IPS DF 6.9 (cell line): ENCODE measurements at regions not wholly inside any gene's neighbourhood (a gene's known extent, or its start where the extent isn't known, plus 50 kb on each side); places are given as distances from the start of the nearest gene placed in this dataset.

Experiments used
- DNase-seq: peaks from one replicate; pipeline ENCODE4 v3.0.0-alpha.2; 2013; ENCODE audit warnings: low read depth, low spot score
- H3K27ac ChIP-seq: one replicate; pipeline ENCODE4 v1.5.1; 2013; ENCODE audit warnings: low read length, control low read depth
- H3K27me3 ChIP-seq: 2 replicates; pipeline ENCODE4 v1.6.1; 2013; ENCODE audit warnings: mild to moderate bottlenecking, low read length; ENCODE audit not compliant: control insufficient read depth, insufficient read depth
- H3K36me3 ChIP-seq: 2 replicates; pipeline ENCODE4 v1.6.1; 2013; ENCODE audit warnings: low read length; ENCODE audit not compliant: control insufficient read depth, insufficient read depth
- H3K4me1 ChIP-seq: 2 replicates; pipeline ENCODE4 v1.6.1; 2013; ENCODE audit warnings: low read length; ENCODE audit not compliant: control insufficient read depth, insufficient read depth
- H3K4me3 ChIP-seq: 2 replicates; pipeline ENCODE4 v1.5.1; 2013; ENCODE audit warnings: mild to moderate bottlenecking, low read length
- H3K9me3 ChIP-seq: 2 replicates; pipeline ENCODE4 v1.6.1; 2013; ENCODE audit warnings: low read length, inconsistent platforms; ENCODE audit not compliant: control insufficient read depth, insufficient read depth
- WGBS: extraction: QIAGEN DNeasy Blood & Tissue Kit; methylation state at CpG from one replicate; pipeline ENCODE4 v1.1.7; 2013; ENCODE audit warnings: mixed read lengths, missing lambda C conversion rate; ENCODE audit not compliant: insufficient read length, insufficient coverage; 5-methylcytosine and 5-hydroxymethylcytosine counted together

GRCh38 chr20:9926007-9926406, 87.1 kb upstream of the PAK5 start:
- Histone ChIP-seq H3K4me3 (no peak overlapping the region), H3K9me3 (no peaks in the 10 kb centered on the region), H3K27me3 (no peaks in the 10 kb centered on the region), H3K27ac (no peak overlapping the region), H3K36me3 (no peaks in the 10 kb centered on the region), H3K4me1 (no peaks in the 10 kb centered on the region)
- no CpG with 5 or more reads among the region's 1 CpG for WGBS
- DNase-seq: no peak

- Histone ChIP-seq H3K27me3 (no peaks in the 10 kb centered on the region), H3K36me3 (no peaks in the 10 kb centered on the region), H3K9me3 (no peaks in the 10 kb centered on the region), H3K4me1 (no peaks in the 10 kb centered on the region), H3K27ac (no peak overlapping the region), H3K4me3 (no peak overlapping the region)
- no CpG with 5 or more reads among the region's 4 CpGs for WGBS
- no peak for DNase-seq
Observed at GRCh38 chr20:9923648-9924047, 84.8 kb upstream of the PAK5 start.

- H3K4me3 ChIP-seq: no peak overlapping the region
- WGBS: 100% methylated on average over 1 of the region's 2 CpGs
Observed at GRCh38 chr20:9920866-9921265, 82.0 kb upstream of the PAK5 start.

GRCh38 chr20:9919271-9920014, 80.6 kb upstream of the PAK5 start:
- no peaks in the 10 kb centered on the region for H3K27me3 ChIP-seq
- H3K27ac ChIP-seq: no peak overlapping the region
- WGBS: no CpG with 5 or more reads among the region's 5 CpGs
- no peaks in the 10 kb centered on the region for H3K4me1 ChIP-seq
- H3K9me3 ChIP-seq: no peaks in the 10 kb centered on the region
- DNase-seq: no peak
- H3K4me3 ChIP-seq: no peak overlapping the region
- no peaks in the 10 kb centered on the region for H3K36me3 ChIP-seq

More at GRCh38 chr20:9920866-9921265, 82.0 kb upstream of the PAK5 start:
- no peaks in the 10 kb centered on the region for H3K36me3 ChIP-seq
- H3K9me3 ChIP-seq: no peaks in the 10 kb centered on the region
- H3K27me3 ChIP-seq: no peaks in the 10 kb centered on the region
- no peaks in the 10 kb centered on the region for H3K4me1 ChIP-seq
- H3K27ac ChIP-seq: no peak overlapping the region
- DNase-seq: no peak

GRCh38 chr20:9918348-9918747, 79.5 kb upstream of the PAK5 start:
- no peaks in the 10 kb centered on the region for H3K9me3 ChIP-seq
- DNase-seq: no peak
- no peaks in the 10 kb centered on the region for H3K4me1 ChIP-seq
- no peaks in the 10 kb centered on the region for H3K27me3 ChIP-seq
- no peak overlapping the region for H3K27ac ChIP-seq
- H3K36me3 ChIP-seq: no peaks in the 10 kb centered on the region
- no CpG with 5 or more reads among the region's 5 CpGs for WGBS
- H3K4me3 ChIP-seq: no peak overlapping the region

- DNase-seq: no peak
- WGBS: no CpG with 5 or more reads among the region's 2 CpGs
- H3K36me3 ChIP-seq: no peaks in the 10 kb centered on the region
- no peak overlapping the region for H3K27ac ChIP-seq
- no peaks in the 10 kb centered on the region for H3K9me3 ChIP-seq
- H3K4me3 ChIP-seq: no peak overlapping the region
- H3K4me1 ChIP-seq: no peaks in the 10 kb centered on the region
- H3K27me3 ChIP-seq: no peaks in the 10 kb centered on the region
Observed at GRCh38 chr20:9916761-9917160, 77.9 kb upstream of the PAK5 start.

GRCh38 chr20:9912858-9913434, 74.1 kb upstream of the PAK5 start:
- DNase-seq: peak; percentile 31
- no CpG with 5 or more reads among the region's 8 CpGs for WGBS
- H3K4me1 ChIP-seq: no peaks in the 10 kb centered on the region
- H3K9me3 ChIP-seq: no peaks in the 10 kb centered on the region
- no peak overlapping the region for H3K4me3 ChIP-seq
- no peak overlapping the region for H3K27ac ChIP-seq
- no peaks in the 10 kb centered on the region for H3K36me3 ChIP-seq
- no peaks in the 10 kb centered on the region for H3K27me3 ChIP-seq

- DNase-seq: no peak
- H3K9me3 ChIP-seq: no peaks in the 10 kb centered on the region
- no CpG with 5 or more reads among the region's 5 CpGs for WGBS
Observed at GRCh38 chr20:9912290-9912689, 73.4 kb upstream of the PAK5 start.

GRCh38 chr20:9911519-9911918, 72.6 kb upstream of the PAK5 start:
- Histone ChIP-seq H3K4me1 (no peaks in the 10 kb centered on the region), H3K27me3 (no peaks in the 10 kb centered on the region), H3K36me3 (no peaks in the 10 kb centered on the region), H3K27ac (no peak overlapping the region), H3K4me3 (no peak overlapping the region), H3K9me3 (no peaks in the 10 kb centered on the region)
- no peak for DNase-seq
- WGBS: no CpG with 5 or more reads among the region's 3 CpGs

More at GRCh38 chr20:9912290-9912689, 73.4 kb upstream of the PAK5 start:
- H3K36me3 ChIP-seq: no peaks in the 10 kb centered on the region
- no peaks in the 10 kb centered on the region for H3K4me1 ChIP-seq
- H3K27me3 ChIP-seq: no peaks in the 10 kb centered on the region
- H3K4me3 ChIP-seq: no peak overlapping the region
- H3K27ac ChIP-seq: no peak overlapping the region

GRCh38 chr20:9909167-9909566, 70.3 kb upstream of the PAK5 start:
- H3K9me3 ChIP-seq: no peaks in the 10 kb centered on the region
- no peak overlapping the region for H3K4me3 ChIP-seq
- H3K27ac ChIP-seq: no peak overlapping the region
- DNase-seq: no peak
- no peaks in the 10 kb centered on the region for H3K4me1 ChIP-seq
- no peaks in the 10 kb centered on the region for H3K36me3 ChIP-seq
- H3K27me3 ChIP-seq: no peaks in the 10 kb centered on the region
